ENCODE measurements at regions not wholly inside any gene's neighbourhood (a gene's known extent, or its start where the extent isn't known, plus 50 kb on each side); places are given as distances from the start of the nearest gene placed in this dataset.
"Not testable (repeated sequence)": the region's sequence is repeated elsewhere in the genome, so short reads cannot be mapped to it uniquely, and the experiment has no call there.

DNA sequence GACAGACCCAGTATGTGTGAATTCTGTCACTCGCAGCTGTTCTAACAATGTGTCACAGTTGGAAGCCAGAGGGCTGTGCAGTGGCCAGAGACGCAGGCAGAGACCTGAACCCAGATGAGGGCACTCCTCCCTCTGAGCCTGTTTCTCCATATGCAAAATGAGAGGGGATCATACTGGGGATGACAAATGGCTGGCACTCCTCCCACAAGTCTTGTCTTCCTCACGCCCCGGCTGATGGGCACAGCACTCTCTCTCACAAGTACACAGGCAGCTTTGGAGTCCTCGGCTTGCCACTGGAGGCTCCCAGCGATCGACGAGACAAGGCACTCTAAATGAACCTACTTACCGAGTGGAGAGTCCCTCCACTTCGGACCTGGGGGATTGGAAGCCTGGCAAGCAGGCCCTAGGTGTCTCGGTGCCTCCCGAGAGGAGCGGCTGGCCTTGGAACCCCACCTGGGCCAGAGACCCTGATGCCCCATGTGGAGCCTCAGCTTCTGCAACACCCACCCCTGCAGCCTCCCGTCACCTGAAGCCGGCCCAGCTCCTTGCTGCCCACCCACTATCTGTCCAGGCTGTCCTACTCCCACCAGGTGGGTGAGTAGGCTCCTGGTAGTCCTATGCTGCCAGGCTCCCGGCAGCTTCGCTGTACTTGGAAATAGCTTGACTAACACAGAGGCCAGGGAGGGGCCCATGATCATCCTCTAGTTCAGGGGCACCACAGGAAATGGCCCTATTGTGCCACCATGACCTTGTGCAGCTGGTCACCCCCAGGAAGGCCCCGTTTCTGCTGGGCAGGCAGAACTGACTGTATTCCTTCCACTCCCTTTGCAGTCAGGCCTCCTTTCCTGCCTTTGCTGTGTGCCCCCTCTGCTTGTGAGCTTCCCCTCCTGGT lies 65.0 kb upstream of the IQSEC1 start:
- DNase-seq = no peak

DNA sequence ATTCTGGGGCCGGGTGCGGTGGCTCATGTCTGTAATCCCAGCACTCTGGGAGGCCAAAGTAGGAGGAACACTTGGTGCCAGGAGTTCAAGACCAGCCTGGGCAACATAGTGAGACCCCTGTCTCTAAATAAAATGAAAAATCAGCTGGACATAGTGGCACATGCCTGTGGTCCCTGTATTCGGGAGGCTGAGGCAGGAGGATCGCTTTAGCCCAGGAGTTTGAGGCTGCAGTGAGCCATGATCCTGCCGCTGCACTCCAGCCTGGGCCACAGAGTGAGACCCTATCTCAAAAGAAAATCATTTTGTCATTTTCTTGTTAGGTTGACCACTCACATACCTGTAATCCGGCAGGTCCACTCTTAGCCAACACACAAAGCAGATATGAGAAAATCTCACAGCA lies 63.6 kb upstream of the IQSEC1 start:
- not testable (repeated sequence) for DNase-seq

DNA sequence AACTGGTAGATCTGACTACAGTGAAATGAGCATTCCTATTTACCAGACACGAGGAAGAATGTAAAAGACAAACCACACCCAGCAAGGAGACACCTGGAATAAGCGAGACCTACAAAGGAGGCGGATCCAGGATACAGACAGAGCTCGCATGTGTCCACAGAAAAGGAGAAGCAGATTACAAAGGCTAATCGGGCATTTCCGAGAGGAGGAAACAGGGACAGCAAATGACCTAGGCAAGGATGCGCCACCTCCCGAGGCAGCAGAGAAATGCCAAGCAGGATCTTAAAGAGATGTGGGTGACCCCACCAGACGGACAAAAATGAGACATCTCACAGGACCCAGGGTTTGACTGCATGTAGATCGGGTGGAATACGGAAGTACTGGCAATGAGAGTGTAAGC lies 63.2 kb upstream of the IQSEC1 start:
- no peak for DNase-seq

DNA sequence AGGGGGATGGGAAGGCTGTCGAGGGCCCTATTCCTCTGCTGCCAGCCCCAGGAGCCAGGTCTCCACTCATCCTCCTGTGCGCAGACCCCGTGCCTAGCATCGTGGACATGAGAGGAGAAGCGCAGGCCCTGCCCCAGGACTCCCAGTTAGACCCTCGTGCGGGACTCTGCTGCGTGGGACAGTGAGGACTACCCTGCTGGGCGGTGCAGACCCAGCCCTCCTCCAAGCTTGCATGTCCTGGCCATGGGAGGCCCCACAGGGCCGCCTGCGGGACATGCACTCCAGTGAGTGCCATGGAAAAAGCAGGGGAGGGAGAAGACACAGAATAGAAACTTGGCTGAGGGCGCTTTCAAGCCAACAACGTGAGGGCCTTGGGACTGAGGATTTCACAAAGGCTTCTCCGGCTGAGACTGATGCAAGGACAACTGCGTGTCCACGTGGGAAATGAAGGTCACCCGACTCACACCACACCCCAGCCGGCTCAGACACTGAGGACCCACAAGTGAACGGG lies 62.6 kb upstream of the IQSEC1 start:
- DNase-seq = no peak

DNA sequence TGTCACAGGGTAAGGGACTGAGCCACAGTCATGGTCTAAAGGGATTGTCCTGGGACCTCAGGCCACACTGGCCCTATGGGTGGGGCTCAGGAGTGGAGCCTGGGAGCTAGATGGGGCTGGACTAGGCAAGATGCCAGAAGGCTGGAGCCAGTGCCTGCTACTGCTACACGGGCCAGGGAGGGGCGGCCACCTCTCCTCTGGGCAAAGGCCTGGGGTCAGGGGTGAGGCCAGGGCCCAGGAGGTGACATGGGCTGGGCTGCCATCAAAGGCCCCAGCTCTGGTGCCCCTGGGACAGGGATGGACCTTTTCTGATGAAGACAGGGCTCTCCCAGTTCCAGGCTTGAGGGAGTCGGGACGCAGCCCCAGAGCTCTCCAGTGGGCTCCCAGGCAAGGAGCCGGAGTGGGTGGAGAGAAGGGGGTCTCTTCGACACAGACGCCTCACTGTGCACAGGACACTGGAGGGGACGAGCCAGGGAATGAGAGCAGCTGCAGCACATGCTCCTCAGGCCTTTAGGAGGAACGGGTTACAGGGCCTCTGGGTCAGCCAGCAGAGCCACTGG lies 62.1 kb upstream of the IQSEC1 start:
- no peak for DNase-seq

DNA sequence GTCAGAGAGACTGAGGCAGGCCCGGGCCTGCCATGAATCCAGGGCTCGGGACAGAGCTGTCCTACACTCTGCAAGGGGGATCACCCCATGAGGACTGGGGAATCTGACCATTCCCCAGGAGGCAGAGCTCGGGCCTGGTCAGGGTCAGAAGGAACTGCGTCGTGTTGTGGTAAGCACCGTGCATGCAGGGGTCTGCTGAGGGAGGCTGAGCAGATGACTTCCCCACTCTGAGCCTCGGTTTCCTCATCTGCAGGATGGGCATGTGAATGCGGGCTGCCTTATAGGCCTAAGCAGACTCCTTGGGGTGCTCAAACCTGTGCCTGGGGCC lies 61.6 kb upstream of the IQSEC1 start:
- DNase-seq = no peak

DNA sequence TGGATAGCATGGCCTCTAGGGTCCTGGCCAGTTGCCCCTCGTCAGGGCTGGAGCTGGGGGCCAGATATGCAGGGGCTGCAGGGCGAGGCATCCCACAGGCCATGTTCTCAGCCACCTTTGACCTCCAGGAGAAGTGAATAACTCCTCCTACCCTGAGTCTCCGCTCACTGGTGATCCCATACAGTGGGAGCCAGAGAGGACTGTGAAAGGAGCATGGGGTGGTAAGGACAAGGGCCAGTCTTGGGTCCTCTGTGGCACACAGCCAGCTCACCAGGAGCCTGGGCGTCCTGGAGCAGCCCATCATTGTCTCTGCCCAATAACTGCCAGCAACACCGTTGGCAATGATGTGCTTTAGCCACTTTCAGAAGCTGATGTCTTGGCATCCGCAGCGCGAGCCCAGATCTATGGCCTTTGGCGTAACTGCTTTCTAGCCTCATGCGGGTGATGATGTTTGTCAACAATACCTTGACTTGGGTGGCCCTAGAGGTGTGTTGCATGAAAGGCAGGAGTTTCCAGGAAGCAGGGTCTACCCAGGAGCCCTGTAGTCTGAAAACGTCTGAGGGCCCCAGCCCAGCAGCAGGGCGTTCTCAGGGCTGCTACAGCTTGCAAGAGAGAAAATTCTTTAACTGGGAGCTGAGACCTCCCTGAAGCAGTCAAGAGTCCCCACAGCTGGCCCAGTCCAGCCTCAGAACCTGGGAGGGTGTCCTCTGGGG lies 61.1 kb upstream of the IQSEC1 start:
- no peak for DNase-seq

DNA sequence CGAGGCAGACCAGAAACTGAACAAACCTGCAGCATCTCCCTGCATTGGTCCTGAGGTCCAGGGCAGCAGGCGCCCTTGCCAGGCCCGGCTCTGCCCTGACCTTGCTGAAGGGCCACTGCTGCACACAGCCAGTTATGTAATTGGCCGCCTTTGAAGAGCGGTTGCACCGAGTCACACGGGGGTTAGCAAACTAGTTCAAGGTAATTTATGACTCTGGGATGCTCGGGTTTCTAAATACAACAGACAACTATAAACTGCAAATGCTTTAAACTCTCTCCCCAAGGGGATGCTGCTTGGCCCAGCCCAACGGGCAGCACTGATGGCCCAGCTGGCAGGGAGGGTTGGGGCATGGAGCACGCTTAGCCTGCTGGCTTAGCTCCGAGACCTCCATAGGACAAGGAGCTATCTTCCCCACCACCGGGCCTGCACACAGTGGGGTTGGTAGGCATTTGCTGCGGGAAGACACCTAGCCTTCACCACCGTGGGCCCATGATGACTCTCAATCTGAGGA lies 60.3 kb upstream of the IQSEC1 start:
- no peak for DNase-seq

DNA sequence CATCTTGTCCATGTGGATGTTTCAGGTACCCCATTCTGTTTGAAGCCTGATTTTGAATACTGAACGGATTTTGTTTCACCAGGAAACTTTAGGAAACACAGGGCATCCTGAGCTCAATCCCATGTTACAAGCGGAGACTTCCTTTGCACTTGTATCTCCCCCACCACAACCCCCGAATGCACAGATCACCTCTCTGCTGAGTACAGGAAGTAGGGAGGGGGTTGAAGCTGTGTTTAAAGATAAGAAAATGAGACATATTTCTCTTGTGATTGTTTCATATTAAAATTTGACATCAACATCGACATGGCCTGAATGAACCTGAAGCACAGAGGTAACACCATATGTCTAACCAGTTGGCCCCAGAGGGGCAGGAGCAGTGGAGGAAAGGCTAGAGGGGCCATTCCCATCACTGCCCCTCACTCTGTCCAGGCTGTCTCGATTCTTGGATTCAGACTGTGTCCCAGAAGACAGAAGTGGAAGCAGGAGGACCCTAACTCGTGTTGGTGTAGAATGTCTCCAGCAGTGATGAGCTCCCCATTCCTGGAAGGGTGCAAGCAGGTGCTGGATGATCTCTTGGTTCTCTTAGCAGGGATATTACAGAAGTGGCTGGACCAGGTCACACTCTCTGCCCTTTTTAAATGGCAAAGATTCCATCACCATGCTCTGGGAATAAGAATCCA lies 59.6 kb upstream of the IQSEC1 start:
- no peak for DNase-seq

DNA sequence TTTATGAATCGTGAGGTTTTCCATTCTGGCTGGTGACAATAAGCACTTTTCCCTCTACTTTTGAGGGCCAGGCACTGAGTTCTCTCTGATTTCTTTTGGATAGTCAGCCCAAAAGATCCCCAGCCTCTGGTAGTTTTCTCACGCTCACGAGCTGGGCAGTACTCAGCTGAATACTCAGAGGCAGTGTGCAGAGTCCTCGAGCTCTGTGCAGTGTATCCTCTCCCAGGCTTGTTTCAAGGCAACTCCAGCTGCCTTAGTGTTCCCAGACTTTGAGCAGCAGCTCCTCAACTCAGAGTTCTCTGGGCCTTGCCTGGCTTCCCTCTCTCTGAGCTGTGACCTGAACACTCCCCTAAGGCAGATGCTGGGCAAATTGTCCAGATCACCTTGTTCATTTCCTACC lies 59.1 kb upstream of the IQSEC1 start:
- no peak for DNase-seq

DNA sequence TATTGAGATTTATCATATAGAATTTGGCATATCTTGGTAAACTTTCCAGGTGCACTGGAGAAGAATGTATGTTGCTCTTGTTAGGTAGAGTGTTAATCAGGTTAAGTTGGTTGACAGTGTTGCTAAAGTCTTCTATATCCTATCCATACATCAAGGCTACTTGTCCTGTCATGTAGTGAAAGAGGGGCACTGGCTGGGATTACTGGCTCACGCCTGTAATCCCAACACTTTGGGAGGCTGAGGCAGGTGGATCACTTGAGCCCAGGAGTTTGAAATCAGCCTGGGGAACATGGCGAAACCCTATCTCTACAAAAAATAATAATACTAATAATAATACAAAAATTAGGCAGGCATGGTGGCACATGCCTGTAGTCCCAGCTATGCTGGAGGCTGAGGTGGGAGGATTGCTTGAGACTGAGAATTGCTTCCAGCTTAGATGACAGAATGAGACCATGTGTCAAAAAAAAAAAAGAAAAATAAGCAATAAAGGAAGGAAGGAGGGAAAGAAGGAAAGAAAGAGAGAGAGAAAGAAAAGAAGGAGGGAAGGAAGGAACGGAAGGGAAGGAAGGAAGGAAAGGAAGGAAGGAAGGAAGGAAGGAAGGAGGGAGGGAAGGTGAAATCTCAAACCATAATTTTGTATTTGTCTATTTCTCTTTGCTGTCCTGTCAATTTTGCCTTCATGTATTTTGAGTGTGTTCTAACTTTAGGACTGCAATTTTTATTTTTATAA lies 57.4 kb upstream of the IQSEC1 start:
- DNase-seq = no peak

DNA sequence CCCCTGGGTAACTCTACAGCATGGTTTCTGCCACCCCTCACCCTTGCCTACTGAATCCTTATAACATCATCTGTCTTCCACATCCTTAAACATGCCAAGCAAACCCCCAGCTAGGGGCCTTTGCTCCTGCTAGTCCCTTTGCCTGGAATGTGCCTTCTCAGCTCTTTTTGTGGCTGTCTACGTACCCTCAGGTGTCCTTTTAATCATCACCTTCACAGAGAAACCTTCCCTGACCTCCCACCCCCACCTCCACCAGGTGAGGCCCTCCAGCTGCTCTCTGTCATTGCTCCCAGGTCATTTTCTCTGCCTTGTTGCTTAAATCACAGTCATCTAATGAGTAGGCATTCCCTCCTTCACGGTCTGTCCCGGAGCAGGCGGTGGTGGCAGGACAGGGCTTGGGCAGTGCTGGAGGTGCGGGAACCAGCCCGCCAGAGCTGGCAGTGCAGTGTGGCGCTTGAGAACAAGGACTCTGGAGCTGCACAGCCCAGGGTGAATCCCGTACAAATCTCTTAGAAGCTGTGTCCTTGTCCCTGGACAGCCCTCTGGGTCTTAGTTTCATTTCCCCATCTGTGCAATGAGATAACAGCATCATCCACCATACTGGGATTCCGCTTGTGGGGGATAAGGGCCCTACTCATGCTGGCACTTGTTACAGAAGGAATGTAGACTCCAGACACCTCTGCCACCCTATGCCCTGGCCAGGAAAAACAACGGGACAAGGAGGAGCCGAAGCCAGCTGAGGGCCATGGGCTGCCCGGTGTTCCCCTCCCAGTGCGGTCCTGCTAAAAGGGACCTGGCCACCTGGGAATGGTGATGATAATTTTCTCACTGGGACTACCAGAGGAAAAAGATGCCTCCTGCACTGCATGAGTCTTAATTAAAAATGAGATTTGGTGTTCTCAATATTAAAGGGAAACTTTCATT lies 52.1 kb upstream of the IQSEC1 start:
- no peak for DNase-seq

DNA sequence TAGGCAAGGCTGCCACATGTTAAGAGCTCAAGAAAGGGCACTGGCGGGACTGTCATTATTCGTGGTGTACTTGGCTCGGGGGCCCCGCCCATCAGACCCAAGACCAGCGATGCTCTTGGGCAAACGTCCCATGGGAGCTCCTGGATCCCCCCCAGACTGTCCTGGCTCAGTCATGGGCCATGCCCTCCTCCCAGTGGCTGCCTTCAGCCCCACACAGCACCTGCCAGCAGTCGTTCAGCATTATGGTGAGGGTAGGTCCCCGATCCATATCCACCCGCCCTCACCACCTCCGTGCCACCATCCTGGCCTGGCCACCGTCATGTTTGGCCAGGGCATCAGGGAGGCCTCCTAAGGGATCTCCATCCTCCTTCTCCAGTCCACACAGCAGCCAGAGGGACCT lies 51.4 kb upstream of the IQSEC1 start:
- DNase-seq = no peak

DNA sequence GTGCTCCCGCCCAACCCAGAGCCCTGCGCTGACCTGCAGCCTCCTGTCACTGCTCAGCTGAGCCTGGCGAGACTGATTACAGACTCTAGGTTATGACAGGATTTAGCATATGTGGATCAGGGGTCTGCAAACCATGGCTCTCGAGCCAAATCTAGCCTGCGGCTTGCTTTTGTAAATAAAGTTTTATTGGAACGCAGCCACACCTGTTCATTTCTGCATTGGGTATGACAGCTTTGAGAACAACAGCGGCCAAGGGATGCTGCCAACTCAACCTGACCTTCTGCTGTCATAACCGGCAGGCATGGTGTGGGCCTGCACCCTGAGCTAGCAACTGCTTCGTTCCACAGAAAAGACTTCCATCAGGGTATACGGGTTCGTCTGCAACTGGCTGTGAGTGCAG lies 50.5 kb upstream of the IQSEC1 start:
- DNase-seq = no peak

DNA sequence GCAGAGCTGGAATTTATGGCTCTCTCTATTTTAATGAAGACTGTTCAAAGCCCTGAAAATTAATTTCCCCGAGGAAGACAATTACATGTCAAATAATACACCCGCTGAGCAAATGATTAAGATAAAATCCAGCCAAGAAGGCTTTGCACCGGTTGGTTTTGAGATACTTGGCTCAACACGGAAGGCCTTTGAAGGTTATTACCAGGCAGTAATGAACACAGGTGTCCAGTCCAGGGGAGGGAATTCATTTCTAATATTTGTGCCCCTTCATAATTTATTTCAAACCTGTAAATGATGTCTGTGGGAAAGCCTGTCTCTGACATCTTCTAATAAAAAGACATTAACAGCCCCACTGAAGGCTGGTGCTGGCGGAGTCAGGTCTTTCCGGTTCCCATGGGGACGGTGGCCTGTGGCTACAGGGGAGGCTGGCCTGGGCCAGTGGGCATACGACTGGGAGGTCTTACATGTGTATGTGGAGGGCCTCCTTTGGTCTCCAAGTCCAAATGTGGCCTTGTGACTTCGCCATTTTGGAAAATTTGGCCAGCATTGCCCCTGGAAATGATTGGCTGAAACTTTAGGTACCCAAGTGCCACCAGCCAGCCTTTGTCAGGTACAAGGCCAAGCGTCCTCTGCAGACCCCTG lies 49.9 kb upstream of the IQSEC1 start:
- no peak for DNase-seq
